HuH-7.5 (cell line): ENCODE measurements at regions not wholly inside any gene's neighbourhood (a gene's known extent, or its start where the extent isn't known, plus 50 kb on each side); places are given as distances from the start of the nearest gene placed in this dataset.

Source experiments
- DNase-seq: peaks from one replicate; pipeline ENCODE4 v3.0.0; 2011; ENCODE audit warnings: low spot score

- peak; percentile 34 for DNase-seq
Measured at GRCh38 chr10:3426190-3426845, 253.7 kb upstream of the PITRM1 start.

GRCh38 chr10:3425716-3426115 lies 253.1 kb upstream of the PITRM1 start:
- no peak for DNase-seq

- no peak for DNase-seq
Measured at GRCh38 chr10:3425261-3425660, 252.7 kb upstream of the PITRM1 start.

GRCh38 chr10:3424111-3424851 lies 251.7 kb upstream of the PITRM1 start:
- no peak for DNase-seq

GRCh38 chr10:3423384-3423783 lies 250.8 kb upstream of the PITRM1 start:
- DNase-seq = no peak

- no peak for DNase-seq
Measured at GRCh38 chr10:3422282-3422681, 249.7 kb upstream of the PITRM1 start.

- DNase-seq = no peak
Measured at GRCh38 chr10:3421537-3422257, 249.1 kb upstream of the PITRM1 start.

- no peak for DNase-seq
Measured at GRCh38 chr10:3420527-3421469, 248.2 kb upstream of the PITRM1 start.

GRCh38 chr10:3419719-3420495 lies 247.3 kb upstream of the PITRM1 start:
- DNase-seq = no peak

- DNase-seq = no peak
Measured at GRCh38 chr10:3418926-3419325, 246.3 kb upstream of the PITRM1 start.

- no peak for DNase-seq
Measured at GRCh38 chr10:3418041-3418754, 245.6 kb upstream of the PITRM1 start.

- DNase-seq = no peak
Measured at GRCh38 chr10:3417096-3417495, 244.5 kb upstream of the PITRM1 start.

- DNase-seq = no peak
Measured at GRCh38 chr10:3415878-3416605, 243.5 kb upstream of the PITRM1 start.

- DNase-seq = no peak
Measured at GRCh38 chr10:3415038-3415736, 242.6 kb upstream of the PITRM1 start.

- no peak for DNase-seq
Measured at GRCh38 chr10:3414667-3415023, 242.1 kb upstream of the PITRM1 start.

- DNase-seq = no peak
Measured at GRCh38 chr10:3413937-3414666, 241.5 kb upstream of the PITRM1 start.

- DNase-seq = no peak
Measured at GRCh38 chr10:3412646-3413045, 240.1 kb upstream of the PITRM1 start.

- no peak for DNase-seq
Measured at GRCh38 chr10:3412071-3412582, 239.5 kb upstream of the PITRM1 start.
